Thyroid gland (tissue), 4 donors: ENCODE measurements at regions not wholly inside any gene's neighbourhood (a gene's known extent, or its start where the extent isn't known, plus 50 kb on each side); places are given as distances from the start of the nearest gene placed in this dataset.

Experiments
- DNase-seq, 2 donors: peaks; one replicate each; pipeline ENCODE4 v3.0.0-alpha.2; 2019
- H3K27ac ChIP-seq, 3 donors: fragments of 200-600 bp; sonication (generic); 1 replicate in 2 of 3; 2 replicates in 1 of 3; pipeline ENCODE4 v1.5.1; 2016 to 2019; ENCODE audit warnings: mild to moderate bottlenecking in 1 of 3, moderate library complexity in 1 of 3
- H3K27me3 ChIP-seq: fragments of 200-600 bp; sonication (generic); one replicate; pipeline ENCODE4 v1.5.1; 2019
- H3K36me3 ChIP-seq, 2 donors: fragments of 200-600 bp; sonication (generic); one replicate each; pipeline ENCODE4 v1.5.1; 2016 to 2019
- H3K4me1 ChIP-seq, 2 donors: fragments of 200-600 bp; sonication (generic); one replicate each; pipeline ENCODE4 v1.5.1; 2017 to 2019
- H3K4me3 ChIP-seq, 3 donors: fragments of 200-600 bp; sonication (generic); replicated peaks in 1 of 3; 1 replicate in 2 of 3; 2 replicates in 1 of 3; pipeline ENCODE4 v1.5.1; 2016; ENCODE audit warnings: mild to moderate bottlenecking in 1 of 3
- H3K9me3 ChIP-seq: fragments of 200-600 bp; sonication (generic); one replicate; pipeline ENCODE4 v1.5.1; 2017
- POLR2A ChIP-seq, 2 donors: fragments of 450-650 bp; IDR thresholded peaks; one replicate each; pipeline ENCODE4 v1.6.1; 2017; ENCODE audit warnings: antibody characterized with exemption in 2 of 2, mild to moderate bottlenecking in 2 of 2, moderate library complexity in 1 of 2
- WGBS, 2 donors: methylation state at CpG; one replicate each; pipeline ENCODE4 v1.1.5; 2017; 5-methylcytosine and 5-hydroxymethylcytosine counted together
- intact Hi-C: fragments of 100-400 bp; cut with DNase I; formaldehyde crosslinking; loops from one replicate; pipeline ENCODE4 v1.15.1; 2023
- TF ChIP-seq, protein P1 (sequence below), 6 experiments: fragments of 200-600 bp in 3 of 6; fragments of 450-650 bp in 3 of 6; sonication (generic) in 3 of 6; IDR thresholded peaks; one replicate each; pipeline ENCODE4 v1.5.1; 2016 to 2019; ENCODE audit warnings: antibody characterized with exemption in 6 of 6, mild to moderate bottlenecking in 2 of 6, inconsistent platforms in 1 of 6, moderate library complexity in 1 of 6

- 42 to 51% methylated on average over 1 of the region's 1 CpG for WGBS, 2 donors
- Histone ChIP-seq H3K4me3 (no peak overlapping the region), H3K36me3 (no peaks in the 10 kb centered on the region), H3K4me1 (no peaks in the 10 kb centered on the region), H3K27me3 (no peaks in the 10 kb centered on the region), H3K27ac (no peak overlapping the region), H3K9me3 (no peaks in the 10 kb centered on the region)
- TF ChIP-seq POLR2A (IDR thresholded peaks at IDR 0.05) = no peak
- TF ChIP-seq, protein P1, sequence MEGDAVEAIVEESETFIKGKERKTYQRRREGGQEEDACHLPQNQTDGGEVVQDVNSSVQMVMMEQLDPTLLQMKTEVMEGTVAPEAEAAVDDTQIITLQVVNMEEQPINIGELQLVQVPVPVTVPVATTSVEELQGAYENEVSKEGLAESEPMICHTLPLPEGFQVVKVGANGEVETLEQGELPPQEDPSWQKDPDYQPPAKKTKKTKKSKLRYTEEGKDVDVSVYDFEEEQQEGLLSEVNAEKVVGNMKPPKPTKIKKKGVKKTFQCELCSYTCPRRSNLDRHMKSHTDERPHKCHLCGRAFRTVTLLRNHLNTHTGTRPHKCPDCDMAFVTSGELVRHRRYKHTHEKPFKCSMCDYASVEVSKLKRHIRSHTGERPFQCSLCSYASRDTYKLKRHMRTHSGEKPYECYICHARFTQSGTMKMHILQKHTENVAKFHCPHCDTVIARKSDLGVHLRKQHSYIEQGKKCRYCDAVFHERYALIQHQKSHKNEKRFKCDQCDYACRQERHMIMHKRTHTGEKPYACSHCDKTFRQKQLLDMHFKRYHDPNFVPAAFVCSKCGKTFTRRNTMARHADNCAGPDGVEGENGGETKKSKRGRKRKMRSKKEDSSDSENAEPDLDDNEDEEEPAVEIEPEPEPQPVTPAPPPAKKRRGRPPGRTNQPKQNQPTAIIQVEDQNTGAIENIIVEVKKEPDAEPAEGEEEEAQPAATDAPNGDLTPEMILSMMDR (IDR thresholded peaks at IDR 0.05) = no peak
- intact Hi-C loops = no loop called here
- no peak for DNase-seq
These were observed 354.1 kb upstream of the SOX14 start for GRCh38 chr3:137410028-137410427.

GRCh38 chr3:137420198-137420995 is 343.7 kb upstream of the SOX14 start:
- Histone ChIP-seq H3K27ac (no peak overlapping the region), H3K4me3 (no peak overlapping the region), H3K36me3 (no peaks in the 10 kb centered on the region), H3K27me3 (no peaks in the 10 kb centered on the region), H3K4me1 (no peaks in the 10 kb centered on the region), H3K9me3 (no peaks in the 10 kb centered on the region)
- intact Hi-C loops = no loop called here
- WGBS, 2 donors = 75 to 94% methylated on average over 2 to 4 of the region's 4 CpGs
- no peak for TF ChIP-seq POLR2A (IDR thresholded peaks at IDR 0.05)
- TF ChIP-seq, protein P1 (IDR thresholded peaks at IDR 0.05) = no peak
- DNase-seq = no peak

DNA sequence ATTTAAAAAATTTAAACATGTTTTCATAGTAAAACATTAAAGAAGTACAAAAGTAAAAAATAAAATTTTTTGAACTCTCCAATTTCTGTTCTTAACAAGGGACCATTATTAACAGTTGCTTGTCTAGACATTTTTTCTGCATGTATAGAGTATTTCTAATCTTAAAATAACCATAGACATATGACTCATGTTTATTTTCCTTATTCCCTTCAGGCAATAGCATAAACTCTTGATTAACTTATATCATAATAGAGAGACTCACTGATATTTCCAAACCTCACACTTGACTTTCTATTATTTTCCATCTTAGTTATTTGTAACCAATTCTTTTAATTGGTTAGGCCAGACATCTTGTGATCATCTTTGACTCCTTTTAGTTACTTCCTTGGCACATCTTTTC is 325.6 kb upstream of the SOX14 start:
- H3K27me3 ChIP-seq = no peaks in the 10 kb centered on the region
- H3K27ac ChIP-seq = no peak overlapping the region
- DNase-seq = no peak
- H3K36me3 ChIP-seq = no peaks in the 10 kb centered on the region
- no peak overlapping the region for H3K4me3 ChIP-seq
- TF ChIP-seq POLR2A (IDR thresholded peaks at IDR 0.05) = no peak
- TF ChIP-seq, protein P1 (IDR thresholded peaks at IDR 0.05) = no peak
- H3K9me3 ChIP-seq = no peaks in the 10 kb centered on the region
- no peaks in the 10 kb centered on the region for H3K4me1 ChIP-seq
- intact Hi-C loops = no loop called here

GRCh38 chr3:137460944-137461343 is 303.2 kb upstream of the SOX14 start:
- H3K4me1 ChIP-seq = no peaks in the 10 kb centered on the region
- WGBS, 2 donors = 92 to 98% methylated on average over 4 of the region's 4 CpGs
- intact Hi-C loops = no loop called here
- H3K36me3 ChIP-seq = no peaks in the 10 kb centered on the region
- TF ChIP-seq POLR2A (IDR thresholded peaks at IDR 0.05) = no peak
- TF ChIP-seq, protein P1 (IDR thresholded peaks at IDR 0.05) = no peak
- no peaks in the 10 kb centered on the region for H3K9me3 ChIP-seq
- no peak overlapping the region for H3K27ac ChIP-seq
- DNase-seq = no peak
- no peaks in the 10 kb centered on the region for H3K27me3 ChIP-seq
- no peak overlapping the region for H3K4me3 ChIP-seq

- intact Hi-C loops = no loop called here
- Histone ChIP-seq H3K27ac (no peak overlapping the region), H3K36me3 (no peaks in the 10 kb centered on the region), H3K27me3 (no peaks in the 10 kb centered on the region), H3K4me1 (no peaks in the 10 kb centered on the region), H3K9me3 (no peaks in the 10 kb centered on the region), H3K4me3 (no peak overlapping the region)
- TF ChIP-seq POLR2A (IDR thresholded peaks at IDR 0.05) = no peak
- TF ChIP-seq, protein P1 (IDR thresholded peaks at IDR 0.05) = no peak
- DNase-seq = no peak
- WGBS, 2 donors = 87 to 88% methylated on average over 5 of the region's 5 CpGs
These were observed 301.0 kb upstream of the SOX14 start for GRCh38 chr3:137463131-137463530.
